ENCODE measurements at regions not wholly inside any gene's neighbourhood (a gene's known extent, or its start where the extent isn't known, plus 50 kb on each side); places are given as distances from the start of the nearest gene placed in this dataset.

DNA sequence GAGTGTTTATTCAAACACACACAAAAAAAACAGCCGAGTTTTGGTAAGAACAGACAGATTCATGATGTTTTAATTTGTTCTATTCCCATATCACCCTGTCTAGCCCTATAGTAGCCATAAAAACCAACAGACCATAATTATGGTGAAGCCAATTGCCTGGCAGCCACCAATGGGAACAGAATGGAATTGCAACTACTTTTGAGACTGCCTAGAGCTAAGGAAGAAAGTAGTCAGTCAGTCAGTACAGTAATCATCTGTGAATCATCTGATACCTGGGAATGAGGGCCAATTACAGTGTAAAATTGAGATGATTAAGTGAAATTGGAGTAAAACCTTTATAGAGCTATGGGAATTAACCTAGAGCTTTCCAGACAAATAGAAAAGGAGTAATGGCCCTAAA is 952.7 kb upstream of the KCND2 start (continued):
- TF ChIP-seq, protein P1, sequence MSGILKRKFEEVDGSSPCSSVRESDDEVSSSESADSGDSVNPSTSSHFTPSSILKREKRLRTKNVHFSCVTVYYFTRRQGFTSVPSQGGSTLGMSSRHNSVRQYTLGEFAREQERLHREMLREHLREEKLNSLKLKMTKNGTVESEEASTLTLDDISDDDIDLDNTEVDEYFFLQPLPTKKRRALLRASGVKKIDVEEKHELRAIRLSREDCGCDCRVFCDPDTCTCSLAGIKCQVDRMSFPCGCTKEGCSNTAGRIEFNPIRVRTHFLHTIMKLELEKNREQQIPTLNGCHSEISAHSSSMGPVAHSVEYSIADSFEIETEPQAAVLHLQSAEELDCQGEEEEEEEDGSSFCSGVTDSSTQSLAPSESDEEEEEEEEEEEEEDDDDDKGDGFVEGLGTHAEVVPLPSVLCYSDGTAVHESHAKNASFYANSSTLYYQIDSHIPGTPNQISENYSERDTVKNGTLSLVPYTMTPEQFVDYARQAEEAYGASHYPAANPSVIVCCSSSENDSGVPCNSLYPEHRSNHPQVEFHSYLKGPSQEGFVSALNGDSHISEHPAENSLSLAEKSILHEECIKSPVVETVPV (CRISPR knock-in tag; IDR thresholded peaks at IDR 0.05) = no peak
- TF ChIP-seq, protein P2, sequence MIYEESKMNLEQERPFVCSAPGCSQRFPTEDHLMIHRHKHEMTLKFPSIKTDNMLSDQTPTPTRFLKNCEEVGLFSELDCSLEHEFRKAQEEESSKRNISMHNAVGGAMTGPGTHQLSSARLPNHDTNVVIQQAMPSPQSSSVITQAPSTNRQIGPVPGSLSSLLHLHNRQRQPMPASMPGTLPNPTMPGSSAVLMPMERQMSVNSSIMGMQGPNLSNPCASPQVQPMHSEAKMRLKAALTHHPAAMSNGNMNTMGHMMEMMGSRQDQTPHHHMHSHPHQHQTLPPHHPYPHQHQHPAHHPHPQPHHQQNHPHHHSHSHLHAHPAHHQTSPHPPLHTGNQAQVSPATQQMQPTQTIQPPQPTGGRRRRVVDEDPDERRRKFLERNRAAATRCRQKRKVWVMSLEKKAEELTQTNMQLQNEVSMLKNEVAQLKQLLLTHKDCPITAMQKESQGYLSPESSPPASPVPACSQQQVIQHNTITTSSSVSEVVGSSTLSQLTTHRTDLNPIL (CRISPR knock-in tag; IDR thresholded peaks at IDR 0.05; ENCODE audit: low read depth) = no peak
- TF ChIP-seq ARNTL (CRISPR knock-in tag; IDR thresholded peaks at IDR 0.05; ENCODE audit: borderline replicate concordance, low read depth) (no peak), GLIS3 (CRISPR knock-in tag; IDR thresholded peaks at IDR 0.05) (no peak), RARB (CRISPR knock-in tag; IDR thresholded peaks at IDR 0.05) (no peak), TCF4 (CRISPR knock-in tag; IDR thresholded peaks at IDR 0.05; ENCODE audit: borderline replicate concordance) (no peak), ESRRG (CRISPR knock-in tag; IDR thresholded peaks at IDR 0.05) (no peak)

DNA sequence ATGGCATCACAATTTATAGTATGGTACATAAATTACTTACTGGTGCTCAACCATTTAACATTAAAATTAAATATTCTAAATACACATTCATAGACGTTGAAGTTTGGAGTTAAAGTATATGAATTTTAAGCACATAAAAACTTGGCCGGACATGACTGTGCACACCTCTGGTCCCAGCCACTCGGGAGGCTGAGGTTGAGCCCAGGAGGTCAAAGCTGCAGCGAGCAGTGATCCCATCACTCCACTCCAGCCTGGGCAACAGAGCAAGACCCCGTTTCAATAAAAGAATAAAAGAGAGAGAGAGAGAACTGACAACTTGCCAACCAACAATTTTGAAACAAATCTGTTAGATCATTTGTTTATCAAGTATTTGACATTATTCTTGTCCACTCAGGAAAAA is 943.3 kb upstream of the KCND2 start:
- TF ChIP-seq ZFP3 (CRISPR knock-in tag; IDR thresholded peaks at IDR 0.05) = no peak
- TF ChIP-seq TOX (CRISPR knock-in tag; IDR thresholded peaks at IDR 0.05; ENCODE audit: borderline replicate concordance) = no peak
- TF ChIP-seq PPARA (CRISPR knock-in tag; IDR thresholded peaks at IDR 0.05; ENCODE audit: borderline replicate concordance) = no peak
- TF ChIP-seq, protein P2 (CRISPR knock-in tag; IDR thresholded peaks at IDR 0.05; ENCODE audit: low read depth) = no peak
- TF ChIP-seq BACH2 (CRISPR knock-in tag; IDR thresholded peaks at IDR 0.05; ENCODE audit: borderline replicate concordance) = no peak
- TF ChIP-seq TCF4 (CRISPR knock-in tag; IDR thresholded peaks at IDR 0.05; ENCODE audit: borderline replicate concordance) = no peak
- TF ChIP-seq ZNF70 (CRISPR knock-in tag; IDR thresholded peaks at IDR 0.05) = no peak
- TF ChIP-seq RARB (CRISPR knock-in tag; IDR thresholded peaks at IDR 0.05) = no peak
- no peak for TF ChIP-seq ESRRG (CRISPR knock-in tag; IDR thresholded peaks at IDR 0.05)
- TF ChIP-seq ZFP30 (CRISPR knock-in tag; IDR thresholded peaks at IDR 0.05) = no peak
- TF ChIP-seq ZNF565 (CRISPR knock-in tag; conservative IDR thresholded peaks at IDR 0.05; ENCODE audit: low read depth) = no peak
- no peak for ATAC-seq

DNA sequence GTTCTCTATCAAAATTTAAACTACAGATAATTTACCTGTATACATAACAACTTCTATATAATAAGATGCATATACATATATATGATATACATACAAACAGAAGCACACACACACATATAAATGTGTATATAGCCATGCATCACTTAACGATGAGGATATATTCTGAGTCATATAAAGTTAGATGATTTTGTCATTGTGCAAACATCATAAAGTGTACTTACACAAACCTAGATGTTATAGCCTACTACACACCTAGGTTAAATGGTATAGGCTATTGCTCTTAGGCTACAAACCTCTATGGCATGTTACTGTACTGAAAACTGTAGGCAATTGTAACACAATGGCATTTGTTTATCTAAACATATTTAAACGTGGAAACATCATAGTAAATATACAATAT is 937.6 kb upstream of the KCND2 start:
- TF ChIP-seq, protein P2 (CRISPR knock-in tag; IDR thresholded peaks at IDR 0.05; ENCODE audit: low read depth) = no peak
- TF ChIP-seq ZNF565 (CRISPR knock-in tag; conservative IDR thresholded peaks at IDR 0.05; ENCODE audit: low read depth) (no peak), TOX (CRISPR knock-in tag; IDR thresholded peaks at IDR 0.05; ENCODE audit: borderline replicate concordance) (no peak), ISL1 (CRISPR knock-in tag; IDR thresholded peaks at IDR 0.05) (no peak), ZFP3 (CRISPR knock-in tag; IDR thresholded peaks at IDR 0.05) (no peak), GLIS3 (CRISPR knock-in tag; IDR thresholded peaks at IDR 0.05) (no peak), TCF4 (CRISPR knock-in tag; IDR thresholded peaks at IDR 0.05; ENCODE audit: borderline replicate concordance) (no peak)
- TF ChIP-seq, protein P3, sequence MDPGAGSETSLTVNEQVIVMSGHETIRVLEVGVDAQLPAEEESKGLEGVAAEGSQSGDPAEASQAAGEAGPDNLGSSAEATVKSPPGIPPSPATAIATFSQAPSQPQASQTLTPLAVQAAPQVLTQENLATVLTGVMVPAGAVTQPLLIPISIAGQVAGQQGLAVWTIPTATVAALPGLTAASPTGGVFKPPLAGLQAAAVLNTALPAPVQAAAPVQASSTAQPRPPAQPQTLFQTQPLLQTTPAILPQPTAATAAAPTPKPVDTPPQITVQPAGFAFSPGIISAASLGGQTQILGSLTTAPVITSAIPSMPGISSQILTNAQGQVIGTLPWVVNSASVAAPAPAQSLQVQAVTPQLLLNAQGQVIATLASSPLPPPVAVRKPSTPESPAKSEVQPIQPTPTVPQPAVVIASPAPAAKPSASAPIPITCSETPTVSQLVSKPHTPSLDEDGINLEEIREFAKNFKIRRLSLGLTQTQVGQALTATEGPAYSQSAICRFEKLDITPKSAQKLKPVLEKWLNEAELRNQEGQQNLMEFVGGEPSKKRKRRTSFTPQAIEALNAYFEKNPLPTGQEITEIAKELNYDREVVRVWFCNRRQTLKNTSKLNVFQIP (CRISPR knock-in tag; IDR thresholded peaks at IDR 0.05; ENCODE audit: borderline replicate concordance, low read depth) = no peak
- TF ChIP-seq, protein P4, sequence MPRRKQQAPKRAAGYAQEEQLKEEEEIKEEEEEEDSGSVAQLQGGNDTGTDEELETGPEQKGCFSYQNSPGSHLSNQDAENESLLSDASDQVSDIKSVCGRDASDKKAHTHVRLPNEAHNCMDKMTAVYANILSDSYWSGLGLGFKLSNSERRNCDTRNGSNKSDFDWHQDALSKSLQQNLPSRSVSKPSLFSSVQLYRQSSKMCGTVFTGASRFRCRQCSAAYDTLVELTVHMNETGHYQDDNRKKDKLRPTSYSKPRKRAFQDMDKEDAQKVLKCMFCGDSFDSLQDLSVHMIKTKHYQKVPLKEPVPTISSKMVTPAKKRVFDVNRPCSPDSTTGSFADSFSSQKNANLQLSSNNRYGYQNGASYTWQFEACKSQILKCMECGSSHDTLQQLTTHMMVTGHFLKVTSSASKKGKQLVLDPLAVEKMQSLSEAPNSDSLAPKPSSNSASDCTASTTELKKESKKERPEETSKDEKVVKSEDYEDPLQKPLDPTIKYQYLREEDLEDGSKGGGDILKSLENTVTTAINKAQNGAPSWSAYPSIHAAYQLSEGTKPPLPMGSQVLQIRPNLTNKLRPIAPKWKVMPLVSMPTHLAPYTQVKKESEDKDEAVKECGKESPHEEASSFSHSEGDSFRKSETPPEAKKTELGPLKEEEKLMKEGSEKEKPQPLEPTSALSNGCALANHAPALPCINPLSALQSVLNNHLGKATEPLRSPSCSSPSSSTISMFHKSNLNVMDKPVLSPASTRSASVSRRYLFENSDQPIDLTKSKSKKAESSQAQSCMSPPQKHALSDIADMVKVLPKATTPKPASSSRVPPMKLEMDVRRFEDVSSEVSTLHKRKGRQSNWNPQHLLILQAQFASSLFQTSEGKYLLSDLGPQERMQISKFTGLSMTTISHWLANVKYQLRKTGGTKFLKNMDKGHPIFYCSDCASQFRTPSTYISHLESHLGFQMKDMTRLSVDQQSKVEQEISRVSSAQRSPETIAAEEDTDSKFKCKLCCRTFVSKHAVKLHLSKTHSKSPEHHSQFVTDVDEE (CRISPR knock-in tag; IDR thresholded peaks at IDR 0.05) = no peak
- TF ChIP-seq, protein P1 (CRISPR knock-in tag; IDR thresholded peaks at IDR 0.05) = no peak
- ATAC-seq = no peak

Measured in SK-N-SH treated with all-trans-retinoic acid at 6 μM for 48 hours (cell line).